Loucy (cell line): ENCODE measurements at regions not wholly inside any gene's neighbourhood (a gene's known extent, or its start where the extent isn't known, plus 50 kb on each side); places are given as distances from the start of the nearest gene placed in this dataset.

ENCODE experiments used
- CTCF ChIP-seq: fragments of 200-600 bp; sonication (generic); conservative IDR thresholded peaks from 2 replicates; pipeline ENCODE4 v1.5.1; 2014; ENCODE audit warnings: mild to moderate bottlenecking, antibody characterized with exemption, low read length
- EZH2phosphoT487 ChIP-seq: fragments of 200-600 bp; IDR thresholded peaks from 2 replicates; pipeline ENCODE4 v1.6.1; 2018; ENCODE audit warnings: antibody characterized with exemption, mild to moderate bottlenecking, moderate library complexity, borderline replicate concordance

- TF ChIP-seq CTCF: no peak
- no peak for TF ChIP-seq EZH2phosphoT487
These were observed 121.6 kb upstream of the ALKAL2 start for GRCh38 chr2:409523-409922.
